ENCODE measurements at regions not wholly inside any gene's neighbourhood (a gene's known extent, or its start where the extent isn't known, plus 50 kb on each side); places are given as distances from the start of the nearest gene placed in this dataset.

DNA sequence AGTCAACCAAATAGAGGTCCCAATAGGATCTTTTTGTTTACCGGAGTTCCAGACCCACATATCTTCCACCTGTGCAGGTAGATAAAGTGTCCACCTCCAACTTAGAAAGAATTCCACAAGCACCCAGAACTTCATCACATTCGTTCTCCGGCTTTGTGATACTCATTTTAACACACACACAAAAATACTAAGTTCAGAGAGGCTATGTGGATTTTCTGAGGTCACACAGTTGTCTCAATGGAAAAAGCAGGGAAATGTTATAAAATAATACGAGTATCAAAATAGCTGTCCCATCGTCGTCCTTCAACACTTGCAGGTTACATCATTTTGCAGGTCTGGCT is 137.5 kb downstream of the TMCO5A start:
- no peak for TF ChIP-seq CTCF (conservative IDR thresholded peaks at IDR 0.05; ENCODE audit: control insufficient read depth, insufficient read depth, low read depth, low read length)
- H3K4me3 ChIP-seq (ENCODE audit: control insufficient read depth, low read depth, low read length): no peak overlapping the region
- DNase-seq (ENCODE audit: low read depth): no peak

GRCh38 chr15:38072348-38073177 is 138.1 kb downstream of the TMCO5A start:
- peak; percentile 26 for TF ChIP-seq CTCF (conservative IDR thresholded peaks at IDR 0.05; ENCODE audit: control insufficient read depth, insufficient read depth, low read depth, low read length)
- DNase-seq (ENCODE audit: low read depth): peak; percentile 79
- H3K4me3 ChIP-seq (ENCODE audit: control insufficient read depth, low read depth, low read length): peak overlapping the region; percentile 46

DNA sequence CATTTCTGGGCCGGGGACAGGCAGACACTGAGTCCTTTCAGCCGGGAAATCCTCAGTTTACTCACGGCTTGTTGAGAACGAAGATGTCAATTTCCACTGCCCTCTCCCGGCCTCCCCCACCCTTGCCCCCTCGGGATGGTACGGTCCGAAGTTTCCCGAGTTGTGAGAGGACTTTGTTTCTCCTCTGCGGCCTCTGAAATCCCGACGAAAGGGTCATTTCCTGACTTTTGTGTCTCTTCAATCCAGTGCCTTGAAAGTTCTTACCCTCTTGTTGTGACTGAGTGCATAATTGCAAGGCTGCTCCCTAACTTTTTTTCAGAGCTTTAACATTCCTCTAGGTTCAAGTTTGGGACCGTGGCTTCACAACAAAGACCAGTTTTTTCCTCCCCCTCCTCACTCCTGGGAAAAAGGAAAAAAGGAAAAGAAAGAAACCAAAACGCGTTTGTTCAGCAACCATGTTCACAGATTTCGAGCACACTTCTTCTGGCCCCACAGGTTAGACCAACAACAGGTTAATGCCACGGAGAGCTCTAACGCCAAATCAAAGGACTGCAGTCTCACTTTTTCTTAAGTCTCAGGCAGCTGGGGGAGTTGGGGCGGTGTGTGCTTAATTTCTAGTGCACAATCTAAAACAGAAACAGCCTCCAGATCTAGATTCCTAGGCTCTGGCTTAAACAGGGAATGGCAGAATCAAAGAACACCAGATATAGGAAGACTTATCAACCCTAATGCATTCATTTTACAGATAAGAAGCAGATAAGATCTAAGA is 138.9 kb downstream of the TMCO5A start:
- peak; percentile 57 for DNase-seq (ENCODE audit: low read depth)
- no peak for TF ChIP-seq CTCF (conservative IDR thresholded peaks at IDR 0.05; ENCODE audit: control insufficient read depth, insufficient read depth, low read depth, low read length)
- peak overlapping the region; percentile 18 for H3K4me3 ChIP-seq (ENCODE audit: control insufficient read depth, low read depth, low read length)

GRCh38 chr15:38074029-38074428 is 139.6 kb downstream of the TMCO5A start:
- no peak for TF ChIP-seq CTCF (conservative IDR thresholded peaks at IDR 0.05; ENCODE audit: control insufficient read depth, insufficient read depth, low read depth, low read length)
- H3K4me3 ChIP-seq (ENCODE audit: control insufficient read depth, low read depth, low read length): no peak overlapping the region
- peak; percentile 25 for DNase-seq (ENCODE audit: low read depth)

- no peak for DNase-seq (ENCODE audit: low read depth)
- no peak overlapping the region for H3K4me3 ChIP-seq (ENCODE audit: control insufficient read depth, low read depth, low read length)
- TF ChIP-seq CTCF (conservative IDR thresholded peaks at IDR 0.05; ENCODE audit: control insufficient read depth, insufficient read depth, low read depth, low read length): no peak
Measured at GRCh38 chr15:38075466-38075865, 141.0 kb downstream of the TMCO5A start.

DNA sequence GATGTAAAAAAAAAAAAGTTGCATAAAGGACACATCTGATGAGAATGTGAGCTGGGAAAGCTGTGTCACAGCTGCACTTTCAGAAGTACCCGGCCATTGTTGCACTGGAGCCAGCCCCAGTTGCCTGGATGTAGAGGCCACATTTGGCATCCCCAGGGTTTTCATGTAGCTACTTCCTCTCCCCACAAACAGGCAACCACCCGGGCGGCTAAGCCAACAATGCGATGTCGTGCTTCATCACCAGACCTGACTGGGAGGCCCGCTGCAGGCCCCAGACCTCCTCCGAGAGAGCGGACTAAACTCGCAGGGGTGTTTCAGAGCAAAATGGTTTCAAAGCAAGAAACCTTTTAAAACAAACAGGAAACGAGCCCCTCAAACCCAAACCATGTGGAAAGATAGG is 142.3 kb downstream of the TMCO5A start:
- DNase-seq (ENCODE audit: low read depth): no peak
- TF ChIP-seq CTCF (conservative IDR thresholded peaks at IDR 0.05; ENCODE audit: control insufficient read depth, insufficient read depth, low read depth, low read length): no peak

More for the DNA sequence above, 142.3 kb downstream of the TMCO5A start:
- no peak overlapping the region for H3K4me3 ChIP-seq (ENCODE audit: control insufficient read depth, low read depth, low read length)
